ENCODE measurements at regions not wholly inside any gene's neighbourhood (a gene's known extent, or its start where the extent isn't known, plus 50 kb on each side); places are given as distances from the start of the nearest gene placed in this dataset.

DNA sequence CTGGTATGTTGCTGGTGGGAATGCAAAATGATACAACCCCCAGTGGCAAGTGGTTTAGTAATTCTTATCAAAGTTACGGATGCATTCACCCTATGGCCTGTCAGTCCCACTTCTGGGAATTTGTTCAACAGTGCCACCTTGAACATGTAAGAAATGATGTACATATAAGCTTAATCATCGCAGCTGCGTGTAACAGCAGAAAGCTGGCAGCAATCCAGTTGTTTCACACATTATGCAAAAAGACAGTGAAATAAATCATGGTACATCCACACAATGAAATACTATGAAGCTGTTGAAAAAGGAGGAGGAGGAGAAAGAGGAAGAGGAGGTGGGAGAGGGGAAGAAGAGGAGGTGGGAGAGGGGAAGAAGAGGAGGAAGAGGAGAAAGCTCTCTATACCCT lies 76.2 kb upstream of the MYL10 start:
- no peak overlapping the region for H3K4me2 ChIP-seq (ENCODE audit: control insufficient read depth, insufficient read depth)
- BruUV-seq (replicated peaks), result no TSS peak
- WGBS (ENCODE audit: insufficient coverage, insufficient replicate concordance, low lambda C conversion rate, missing lambda C conversion rate), result 65% methylated on average over 3 of the region's 3 CpGs
- ChIA-PET RAD21 (ENCODE audit: unreplicated experiment) (interaction anchor here (1.0 kb wide), 1 partner anchor 38 kb away, joined by 3 read pairs; no protein-coding TSS in a partner anchor), CTCF (interaction anchor here (0.6 kb wide), 1 partner anchor 1486 kb away, joined by 3 read pairs; the partner anchor contains the start of gene PVRIG), POLR2A (no interaction called here), SMC1A (ENCODE audit: uncharacterized antibody, unreplicated experiment) (no interaction called here)
- H3K36me3 ChIP-seq (ENCODE audit: control insufficient read depth in 2 of 2, insufficient read depth in 2 of 2, low read length in 1 of 2), result no peaks in the 10 kb centered on the region
- no peak overlapping the region for H3K27ac ChIP-seq (ENCODE audit: control insufficient read depth, insufficient read depth)
- H3K79me2 ChIP-seq (ENCODE audit: control insufficient read depth, insufficient read depth, low read length), result no peaks in the 10 kb centered on the region
- ATAC-seq, result no peak
- no peaks in the 10 kb centered on the region for H3K4me1 ChIP-seq (ENCODE audit: control insufficient read depth, insufficient read depth, low read length)
- FAIRE-seq, result no peak
- H3K9ac ChIP-seq (ENCODE audit: control insufficient read depth, insufficient read depth, low read length), result no peak overlapping the region
- no peak overlapping the region for H3K4me3 ChIP-seq
- no peaks in the 10 kb centered on the region; a peak in 1 of 4 replicates for H3K27me3 ChIP-seq (replicated peaks in 1 of 2; ENCODE audit: control insufficient read depth in 2 of 2, insufficient read depth in 2 of 2, low read length in 1 of 2)
- intact Hi-C loops (cut with micrococcal nuclease; ENCODE audit: unreplicated experiment) (no loop called here), in situ Hi-C loops (cut with MboI) (no loop called here)
- no peak overlapping the region for H2AFZ ChIP-seq (ENCODE audit: control insufficient read depth, low read depth, low read length)
- no peaks in the 10 kb centered on the region for H3K9me3 ChIP-seq (replicated peaks; ENCODE audit: control insufficient read depth, insufficient read depth, low read length)
- no peak for DNase-seq (ENCODE audit: low read depth, low spot score)
- no peaks in the 10 kb centered on the region for H4K20me1 ChIP-seq (ENCODE audit: control insufficient read depth, insufficient read depth)
- TF ChIP-seq POLR2AphosphoS5 (IDR thresholded peaks at IDR 0.05; ENCODE audit: low read length) (no peak), WRNIP1 (IDR thresholded peaks at IDR 0.05; ENCODE audit: borderline replicate concordance, low read depth, low read length) (no peak), ASH2L (IDR thresholded peaks at IDR 0.05; ENCODE audit: borderline replicate concordance, low read depth) (no peak), NFYB (IDR thresholded peaks at IDR 0.05; ENCODE audit: insufficient read depth, low read depth, low read length) (no peak)
- TF ChIP-seq, protein P1, sequence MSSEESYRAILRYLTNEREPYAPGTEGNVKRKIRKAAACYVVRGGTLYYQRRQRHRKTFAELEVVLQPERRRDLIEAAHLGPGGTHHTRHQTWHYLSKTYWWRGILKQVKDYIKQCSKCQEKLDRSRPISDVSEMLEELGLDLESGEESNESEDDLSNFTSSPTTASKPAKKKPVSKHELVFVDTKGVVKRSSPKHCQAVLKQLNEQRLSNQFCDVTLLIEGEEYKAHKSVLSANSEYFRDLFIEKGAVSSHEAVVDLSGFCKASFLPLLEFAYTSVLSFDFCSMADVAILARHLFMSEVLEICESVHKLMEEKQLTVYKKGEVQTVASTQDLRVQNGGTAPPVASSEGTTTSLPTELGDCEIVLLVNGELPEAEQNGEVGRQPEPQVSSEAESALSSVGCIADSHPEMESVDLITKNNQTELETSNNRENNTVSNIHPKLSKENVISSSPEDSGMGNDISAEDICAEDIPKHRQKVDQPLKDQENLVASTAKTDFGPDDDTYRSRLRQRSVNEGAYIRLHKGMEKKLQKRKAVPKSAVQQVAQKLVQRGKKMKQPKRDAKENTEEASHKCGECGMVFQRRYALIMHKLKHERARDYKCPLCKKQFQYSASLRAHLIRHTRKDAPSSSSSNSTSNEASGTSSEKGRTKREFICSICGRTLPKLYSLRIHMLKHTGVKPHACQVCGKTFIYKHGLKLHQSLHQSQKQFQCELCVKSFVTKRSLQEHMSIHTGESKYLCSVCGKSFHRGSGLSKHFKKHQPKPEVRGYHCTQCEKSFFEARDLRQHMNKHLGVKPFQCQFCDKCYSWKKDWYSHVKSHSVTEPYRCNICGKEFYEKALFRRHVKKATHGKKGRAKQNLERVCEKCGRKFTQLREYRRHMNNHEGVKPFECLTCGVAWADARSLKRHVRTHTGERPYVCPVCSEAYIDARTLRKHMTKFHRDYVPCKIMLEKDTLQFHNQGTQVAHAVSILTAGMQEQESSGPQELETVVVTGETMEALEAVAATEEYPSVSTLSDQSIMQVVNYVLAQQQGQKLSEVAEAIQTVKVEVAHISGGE (CRISPR knock-in tag; IDR thresholded peaks at IDR 0.05), result no peak
- TF ChIP-seq, protein P2, sequence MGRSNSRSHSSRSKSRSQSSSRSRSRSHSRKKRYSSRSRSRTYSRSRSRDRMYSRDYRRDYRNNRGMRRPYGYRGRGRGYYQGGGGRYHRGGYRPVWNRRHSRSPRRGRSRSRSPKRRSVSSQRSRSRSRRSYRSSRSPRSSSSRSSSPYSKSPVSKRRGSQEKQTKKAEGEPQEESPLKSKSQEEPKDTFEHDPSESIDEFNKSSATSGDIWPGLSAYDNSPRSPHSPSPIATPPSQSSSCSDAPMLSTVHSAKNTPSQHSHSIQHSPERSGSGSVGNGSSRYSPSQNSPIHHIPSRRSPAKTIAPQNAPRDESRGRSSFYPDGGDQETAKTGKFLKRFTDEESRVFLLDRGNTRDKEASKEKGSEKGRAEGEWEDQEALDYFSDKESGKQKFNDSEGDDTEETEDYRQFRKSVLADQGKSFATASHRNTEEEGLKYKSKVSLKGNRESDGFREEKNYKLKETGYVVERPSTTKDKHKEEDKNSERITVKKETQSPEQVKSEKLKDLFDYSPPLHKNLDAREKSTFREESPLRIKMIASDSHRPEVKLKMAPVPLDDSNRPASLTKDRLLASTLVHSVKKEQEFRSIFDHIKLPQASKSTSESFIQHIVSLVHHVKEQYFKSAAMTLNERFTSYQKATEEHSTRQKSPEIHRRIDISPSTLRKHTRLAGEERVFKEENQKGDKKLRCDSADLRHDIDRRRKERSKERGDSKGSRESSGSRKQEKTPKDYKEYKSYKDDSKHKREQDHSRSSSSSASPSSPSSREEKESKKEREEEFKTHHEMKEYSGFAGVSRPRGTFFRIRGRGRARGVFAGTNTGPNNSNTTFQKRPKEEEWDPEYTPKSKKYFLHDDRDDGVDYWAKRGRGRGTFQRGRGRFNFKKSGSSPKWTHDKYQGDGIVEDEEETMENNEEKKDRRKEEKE (IDR thresholded peaks at IDR 0.05), result no peak
- TF ChIP-seq, protein P3, sequence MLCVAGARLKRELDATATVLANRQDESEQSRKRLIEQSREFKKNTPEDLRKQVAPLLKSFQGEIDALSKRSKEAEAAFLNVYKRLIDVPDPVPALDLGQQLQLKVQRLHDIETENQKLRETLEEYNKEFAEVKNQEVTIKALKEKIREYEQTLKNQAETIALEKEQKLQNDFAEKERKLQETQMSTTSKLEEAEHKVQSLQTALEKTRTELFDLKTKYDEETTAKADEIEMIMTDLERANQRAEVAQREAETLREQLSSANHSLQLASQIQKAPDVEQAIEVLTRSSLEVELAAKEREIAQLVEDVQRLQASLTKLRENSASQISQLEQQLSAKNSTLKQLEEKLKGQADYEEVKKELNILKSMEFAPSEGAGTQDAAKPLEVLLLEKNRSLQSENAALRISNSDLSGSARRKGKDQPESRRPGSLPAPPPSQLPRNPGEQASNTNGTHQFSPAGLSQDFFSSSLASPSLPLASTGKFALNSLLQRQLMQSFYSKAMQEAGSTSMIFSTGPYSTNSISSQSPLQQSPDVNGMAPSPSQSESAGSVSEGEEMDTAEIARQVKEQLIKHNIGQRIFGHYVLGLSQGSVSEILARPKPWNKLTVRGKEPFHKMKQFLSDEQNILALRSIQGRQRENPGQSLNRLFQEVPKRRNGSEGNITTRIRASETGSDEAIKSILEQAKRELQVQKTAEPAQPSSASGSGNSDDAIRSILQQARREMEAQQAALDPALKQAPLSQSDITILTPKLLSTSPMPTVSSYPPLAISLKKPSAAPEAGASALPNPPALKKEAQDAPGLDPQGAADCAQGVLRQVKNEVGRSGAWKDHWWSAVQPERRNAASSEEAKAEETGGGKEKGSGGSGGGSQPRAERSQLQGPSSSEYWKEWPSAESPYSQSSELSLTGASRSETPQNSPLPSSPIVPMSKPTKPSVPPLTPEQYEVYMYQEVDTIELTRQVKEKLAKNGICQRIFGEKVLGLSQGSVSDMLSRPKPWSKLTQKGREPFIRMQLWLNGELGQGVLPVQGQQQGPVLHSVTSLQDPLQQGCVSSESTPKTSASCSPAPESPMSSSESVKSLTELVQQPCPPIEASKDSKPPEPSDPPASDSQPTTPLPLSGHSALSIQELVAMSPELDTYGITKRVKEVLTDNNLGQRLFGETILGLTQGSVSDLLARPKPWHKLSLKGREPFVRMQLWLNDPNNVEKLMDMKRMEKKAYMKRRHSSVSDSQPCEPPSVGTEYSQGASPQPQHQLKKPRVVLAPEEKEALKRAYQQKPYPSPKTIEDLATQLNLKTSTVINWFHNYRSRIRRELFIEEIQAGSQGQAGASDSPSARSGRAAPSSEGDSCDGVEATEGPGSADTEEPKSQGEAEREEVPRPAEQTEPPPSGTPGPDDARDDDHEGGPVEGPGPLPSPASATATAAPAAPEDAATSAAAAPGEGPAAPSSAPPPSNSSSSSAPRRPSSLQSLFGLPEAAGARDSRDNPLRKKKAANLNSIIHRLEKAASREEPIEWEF (IDR thresholded peaks at IDR 0.05; ENCODE audit: insufficient replicate concordance, low read depth, low read length), result no peak
- TF ChIP-seq, protein P4, sequence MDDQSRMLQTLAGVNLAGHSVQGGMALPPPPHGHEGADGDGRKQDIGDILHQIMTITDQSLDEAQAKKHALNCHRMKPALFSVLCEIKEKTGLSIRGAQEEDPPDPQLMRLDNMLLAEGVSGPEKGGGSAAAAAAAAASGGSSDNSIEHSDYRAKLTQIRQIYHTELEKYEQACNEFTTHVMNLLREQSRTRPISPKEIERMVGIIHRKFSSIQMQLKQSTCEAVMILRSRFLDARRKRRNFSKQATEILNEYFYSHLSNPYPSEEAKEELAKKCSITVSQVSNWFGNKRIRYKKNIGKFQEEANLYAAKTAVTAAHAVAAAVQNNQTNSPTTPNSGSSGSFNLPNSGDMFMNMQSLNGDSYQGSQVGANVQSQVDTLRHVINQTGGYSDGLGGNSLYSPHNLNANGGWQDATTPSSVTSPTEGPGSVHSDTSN (IDR thresholded peaks at IDR 0.05; ENCODE audit: insufficient replicate concordance, low read depth, low read length), result no peak
